ENCODE measurements at regions not wholly inside any gene's neighbourhood (a gene's known extent, or its start where the extent isn't known, plus 50 kb on each side); places are given as distances from the start of the nearest gene placed in this dataset.

DNA sequence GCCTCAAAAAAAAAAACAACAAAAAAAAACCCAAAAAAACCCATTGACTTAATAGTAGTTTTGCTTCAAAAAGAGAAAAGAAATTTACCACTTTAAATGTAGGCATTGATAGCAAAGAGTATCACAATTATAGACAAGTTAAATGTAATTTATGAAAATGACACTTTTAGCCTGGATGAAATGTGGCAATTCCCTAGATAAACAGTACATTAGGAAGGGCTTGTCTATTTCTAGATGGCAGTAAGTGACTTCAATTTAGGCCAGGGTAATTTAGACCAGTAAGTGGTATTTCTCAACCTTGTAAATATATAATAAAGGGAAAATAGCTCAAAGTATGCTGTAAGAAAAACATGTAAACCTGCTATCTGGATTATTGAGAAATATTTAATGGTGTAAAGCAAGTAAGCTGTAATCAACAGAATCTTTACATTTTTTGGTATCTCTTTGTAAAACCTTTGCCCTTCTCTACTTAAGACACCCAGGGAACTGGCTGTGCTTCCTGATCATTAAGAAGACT, 103.7 kb upstream of the RAPGEF2 start:
- intact Hi-C loops (cut with DNase I; ENCODE audit: low total_unique reads): no loop called here
- no peak overlapping the region for H3K4me3 ChIP-seq (ENCODE audit: low read depth, poor library complexity, severe bottlenecking)
- TF ChIP-seq, protein P1, sequence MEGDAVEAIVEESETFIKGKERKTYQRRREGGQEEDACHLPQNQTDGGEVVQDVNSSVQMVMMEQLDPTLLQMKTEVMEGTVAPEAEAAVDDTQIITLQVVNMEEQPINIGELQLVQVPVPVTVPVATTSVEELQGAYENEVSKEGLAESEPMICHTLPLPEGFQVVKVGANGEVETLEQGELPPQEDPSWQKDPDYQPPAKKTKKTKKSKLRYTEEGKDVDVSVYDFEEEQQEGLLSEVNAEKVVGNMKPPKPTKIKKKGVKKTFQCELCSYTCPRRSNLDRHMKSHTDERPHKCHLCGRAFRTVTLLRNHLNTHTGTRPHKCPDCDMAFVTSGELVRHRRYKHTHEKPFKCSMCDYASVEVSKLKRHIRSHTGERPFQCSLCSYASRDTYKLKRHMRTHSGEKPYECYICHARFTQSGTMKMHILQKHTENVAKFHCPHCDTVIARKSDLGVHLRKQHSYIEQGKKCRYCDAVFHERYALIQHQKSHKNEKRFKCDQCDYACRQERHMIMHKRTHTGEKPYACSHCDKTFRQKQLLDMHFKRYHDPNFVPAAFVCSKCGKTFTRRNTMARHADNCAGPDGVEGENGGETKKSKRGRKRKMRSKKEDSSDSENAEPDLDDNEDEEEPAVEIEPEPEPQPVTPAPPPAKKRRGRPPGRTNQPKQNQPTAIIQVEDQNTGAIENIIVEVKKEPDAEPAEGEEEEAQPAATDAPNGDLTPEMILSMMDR (IDR thresholded peaks at IDR 0.05): no peak
- no peak for TF ChIP-seq POLR2A (IDR thresholded peaks at IDR 0.05)
- no peak for DNase-seq (ENCODE audit: low spot score in 2 of 2)

DNA sequence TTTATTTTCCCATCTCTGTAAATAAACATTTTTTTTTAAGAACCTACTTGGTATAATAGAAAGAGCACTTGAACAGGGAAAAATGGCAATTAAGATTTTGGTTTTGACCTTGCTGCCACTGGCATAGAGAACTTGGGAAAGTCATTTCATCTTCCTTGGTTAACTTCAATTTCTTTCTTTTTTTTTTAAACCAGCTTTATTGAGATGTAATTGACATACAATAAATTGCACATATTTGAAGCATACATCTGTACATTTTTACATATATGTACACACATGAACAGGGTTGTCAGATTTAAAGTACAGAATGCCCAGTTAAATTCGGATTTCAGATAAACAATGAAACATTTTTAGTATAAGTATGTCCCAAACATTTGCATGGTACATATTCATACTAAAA, 103.0 kb upstream of the RAPGEF2 start:
- TF ChIP-seq, protein P1 (IDR thresholded peaks at IDR 0.05): no peak
- TF ChIP-seq POLR2A (IDR thresholded peaks at IDR 0.05): no peak
- H3K4me3 ChIP-seq (ENCODE audit: low read depth, poor library complexity, severe bottlenecking): no peak overlapping the region
- no peak for DNase-seq (ENCODE audit: low spot score in 2 of 2)
- 88 to 95% methylated on average over 1 of the region's 1 CpG for WGBS, 2 donors
- intact Hi-C loops (cut with DNase I; ENCODE audit: low total_unique reads): no loop called here

DNA sequence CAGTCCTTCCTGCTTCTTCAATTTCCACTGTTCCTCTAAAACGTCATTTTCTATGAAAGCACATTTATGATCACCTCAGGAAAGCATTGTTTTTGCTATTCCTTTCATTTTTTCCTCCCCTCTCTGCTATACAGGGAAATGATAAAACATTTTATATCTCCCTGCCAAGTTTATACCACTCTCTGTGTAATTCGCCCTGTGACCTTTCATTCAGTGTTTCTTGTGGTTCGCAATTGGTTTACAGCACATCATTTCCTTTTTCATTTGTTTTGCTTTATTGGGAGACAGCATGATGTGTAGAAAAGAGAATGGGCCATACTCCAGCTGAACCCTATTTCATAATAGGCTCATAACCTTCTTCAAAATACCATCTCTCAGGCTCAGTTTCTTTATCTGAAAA, 99.9 kb upstream of the RAPGEF2 start:
- H3K4me3 ChIP-seq (ENCODE audit: low read depth, poor library complexity, severe bottlenecking): no peak overlapping the region
- intact Hi-C loops (cut with DNase I; ENCODE audit: low total_unique reads): no loop called here
- 59 to 73% methylated on average over 3 of the region's 3 CpGs for WGBS, 2 donors
- no peak for TF ChIP-seq POLR2A (IDR thresholded peaks at IDR 0.05)
- TF ChIP-seq, protein P1 (IDR thresholded peaks at IDR 0.05): no peak
- DNase-seq (ENCODE audit: low spot score in 2 of 2): no peak

DNA sequence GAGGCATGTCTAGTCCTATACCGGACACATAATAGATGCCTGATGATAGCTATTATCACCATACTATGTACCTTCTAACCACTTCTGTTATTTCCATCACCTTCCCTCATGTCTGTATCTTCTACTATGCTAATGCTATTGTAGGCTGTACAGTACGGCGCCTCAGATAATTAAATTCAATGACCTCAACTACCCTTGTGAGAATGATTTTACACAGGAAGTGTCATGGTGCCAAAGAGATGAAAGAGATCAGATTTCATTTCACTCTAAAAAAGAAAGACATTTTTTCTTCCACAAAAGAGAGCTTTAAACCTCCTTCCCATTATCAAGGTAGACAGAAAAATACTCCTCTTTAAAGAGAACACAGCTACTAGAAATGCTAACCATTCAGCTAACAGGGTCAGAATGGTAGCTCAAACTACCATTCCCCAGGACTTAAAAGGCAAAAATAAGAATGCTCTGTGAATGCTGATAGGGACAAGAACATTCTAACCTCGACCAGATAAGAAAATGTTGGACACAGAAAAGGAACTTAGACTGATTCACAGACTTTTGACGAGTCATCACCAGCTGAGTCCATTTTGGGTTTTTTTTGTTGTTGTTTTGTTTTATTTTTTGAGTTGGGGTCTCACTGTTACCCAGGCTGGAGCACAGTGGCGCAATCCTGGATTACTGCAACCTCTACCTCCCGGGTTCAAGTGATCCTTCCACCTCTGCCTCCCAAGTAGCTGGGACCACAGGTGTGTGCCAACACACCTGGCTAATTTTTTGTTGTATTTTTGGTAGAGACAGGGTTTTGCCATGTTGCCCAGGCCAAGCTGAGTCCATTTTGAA, 99.2 kb upstream of the RAPGEF2 start:
- H3K4me3 ChIP-seq (ENCODE audit: low read depth, poor library complexity, severe bottlenecking): no peak overlapping the region
- no peak for DNase-seq (ENCODE audit: low spot score in 2 of 2)
- 55 to 58% methylated on average over 7 of the region's 7 CpGs for WGBS, 2 donors
- intact Hi-C loops (cut with DNase I; ENCODE audit: low total_unique reads): no loop called here
- no peak for TF ChIP-seq POLR2A (IDR thresholded peaks at IDR 0.05)
- TF ChIP-seq, protein P1 (IDR thresholded peaks at IDR 0.05): no peak

DNA sequence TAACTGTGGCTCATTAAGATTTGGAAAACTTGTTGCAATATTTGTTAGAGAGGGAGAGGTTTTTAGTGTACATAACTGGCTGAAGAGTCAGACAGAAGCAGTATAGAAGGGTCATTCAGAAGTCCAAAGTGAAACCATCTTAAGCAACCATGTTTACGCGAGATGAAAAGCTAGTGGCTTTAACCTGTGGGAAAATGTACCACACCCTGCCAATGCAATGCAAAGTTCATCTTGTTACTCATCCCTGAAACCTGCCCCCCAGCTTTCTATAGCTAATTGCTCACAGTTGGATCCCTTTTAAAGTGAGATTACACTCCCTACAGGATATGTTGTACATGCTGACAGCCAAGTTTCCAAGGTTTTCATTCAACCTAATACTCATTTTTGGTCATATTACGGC, 96.7 kb upstream of the RAPGEF2 start:
- TF ChIP-seq POLR2A (IDR thresholded peaks at IDR 0.05): no peak
- TF ChIP-seq, protein P1 (IDR thresholded peaks at IDR 0.05): no peak
- intact Hi-C loops (cut with DNase I; ENCODE audit: low total_unique reads): no loop called here
- DNase-seq (ENCODE audit: low spot score in 2 of 2): no peak
- H3K4me3 ChIP-seq (ENCODE audit: low read depth, poor library complexity, severe bottlenecking): no peak overlapping the region
- 45 to 52% methylated on average over 3 of the region's 3 CpGs for WGBS, 2 donors

Data from lower leg skin (tissue), 4 donors.